Hypothalamus (tissue), 51 donors: ENCODE measurements at regions not wholly inside any gene's neighbourhood (a gene's known extent, or its start where the extent isn't known, plus 50 kb on each side); places are given as distances from the start of the nearest gene placed in this dataset.

Experiments used
- DNase-seq, 51 donors: peaks; one replicate each; lab custom pipeline; 2025; lab: John Stamatoyannopoulos, UW

- DNase-seq = no peak
Observed at GRCh38 chr1:190540366-190540765, 62.7 kb upstream of the BRINP3 start.

- DNase-seq = no peak
Observed at GRCh38 chr1:190551638-190552037, 74.0 kb upstream of the BRINP3 start.

GRCh38 chr1:190560161-190560681 lies 82.6 kb upstream of the BRINP3 start:
- no peak for DNase-seq

- DNase-seq = no peak
Observed at GRCh38 chr1:190563230-190563629, 85.6 kb upstream of the BRINP3 start.

GRCh38 chr1:190564117-190564516 lies 86.5 kb upstream of the BRINP3 start:
- DNase-seq = no peak

- DNase-seq = no peak
Observed at GRCh38 chr1:190578017-190578416, 100.4 kb upstream of the BRINP3 start.

- DNase-seq = peak in 1 of 51 donors; percentile 1
Observed at GRCh38 chr1:190578526-190578925, 100.9 kb upstream of the BRINP3 start.

GRCh38 chr1:190579552-190580193 lies 102.0 kb upstream of the BRINP3 start:
- peak in 1 of 51 donors; percentile 2 for DNase-seq

GRCh38 chr1:190583862-190584261 lies 106.2 kb upstream of the BRINP3 start:
- DNase-seq = no peak

- DNase-seq = no peak
Observed at GRCh38 chr1:190588424-190588823, 110.8 kb upstream of the BRINP3 start.

GRCh38 chr1:190595438-190595837 lies 117.8 kb upstream of the BRINP3 start:
- DNase-seq = no peak

- DNase-seq = no peak
Observed at GRCh38 chr1:190597294-190597693, 119.6 kb upstream of the BRINP3 start.

GRCh38 chr1:190599670-190600069 lies 122.0 kb upstream of the BRINP3 start:
- no peak for DNase-seq

GRCh38 chr1:190602325-190602724 lies 124.7 kb upstream of the BRINP3 start:
- no peak for DNase-seq

- DNase-seq = no peak
Observed at GRCh38 chr1:190608282-190608681, 130.6 kb upstream of the BRINP3 start.

GRCh38 chr1:190615818-190616217 lies 138.2 kb upstream of the BRINP3 start:
- no peak for DNase-seq

- no peak for DNase-seq
Observed at GRCh38 chr1:190616235-190616634, 138.6 kb upstream of the BRINP3 start.

GRCh38 chr1:190619724-190620123 lies 142.1 kb upstream of the BRINP3 start:
- no peak for DNase-seq

- DNase-seq = no peak
Observed at GRCh38 chr1:190633488-190633887, 155.8 kb upstream of the BRINP3 start.

- DNase-seq = no peak
Observed at GRCh38 chr1:190634134-190634533, 156.5 kb upstream of the BRINP3 start.

- no peak for DNase-seq
Observed at GRCh38 chr1:190649553-190649952, 171.9 kb upstream of the BRINP3 start.

GRCh38 chr1:190658907-190659306 lies 181.2 kb upstream of the BRINP3 start:
- DNase-seq = no peak

GRCh38 chr1:190663962-190664361 lies 186.3 kb upstream of the BRINP3 start:
- no peak for DNase-seq
